Mucosa of descending colon (tissue), 3 donors: ENCODE measurements at regions not wholly inside any gene's neighbourhood (a gene's known extent, or its start where the extent isn't known, plus 50 kb on each side); places are given as distances from the start of the nearest gene placed in this dataset.

Experiments used
- ATAC-seq: fragments of 200-7000 bp; cut with Tn5 transposase; one replicate; pipeline ENCODE4 v1.9.1; 2020; ENCODE audit warnings: mild to moderate bottlenecking, moderate library complexity
- DNase-seq, 3 donors: peaks; one replicate each; pipeline ENCODE4 v3.0.0-alpha.2; 2020
- H3K36me3 ChIP-seq: fragments of 200-600 bp; one replicate; pipeline ENCODE4 v1.8.0; 2021; ENCODE audit warnings: low read depth, mild to moderate bottlenecking
- H3K4me1 ChIP-seq: fragments of 200-600 bp; one replicate; pipeline ENCODE4 v1.8.0; 2021; ENCODE audit warnings: low read depth, mild to moderate bottlenecking
- H3K4me3 ChIP-seq: fragments of 200-600 bp; one replicate; pipeline ENCODE4 v1.8.0; 2021; ENCODE audit warnings: mild to moderate bottlenecking
- H3K9me3 ChIP-seq: fragments of 200-600 bp; one replicate; pipeline ENCODE4 v1.8.0; 2021; ENCODE audit warnings: mild to moderate bottlenecking
- CTCF ChIP-seq: fragments of 200-600 bp; IDR thresholded peaks from one replicate; pipeline ENCODE4 v1.8.0; 2022; ENCODE audit warnings: antibody characterized with exemption, mild to moderate bottlenecking
- intact Hi-C, 2 donors: fragments of 100-400 bp; cut with DNase I in 1 of 2; cut with micrococcal nuclease in 1 of 2; formaldehyde crosslinking; loops; one replicate each; pipeline versions ENCODE4 v1.11.0 to v1.11.1; 2022; cut with DNase I, micrococcal nuclease
- donor health status: DM: no; HTN: no; CAD: no; lungs with moderate emphysema.
- donor health status: DM: no; HTN: no; CAD: no.
- donor health status: DM: no; HTN: yes; CAD: no.

DNA sequence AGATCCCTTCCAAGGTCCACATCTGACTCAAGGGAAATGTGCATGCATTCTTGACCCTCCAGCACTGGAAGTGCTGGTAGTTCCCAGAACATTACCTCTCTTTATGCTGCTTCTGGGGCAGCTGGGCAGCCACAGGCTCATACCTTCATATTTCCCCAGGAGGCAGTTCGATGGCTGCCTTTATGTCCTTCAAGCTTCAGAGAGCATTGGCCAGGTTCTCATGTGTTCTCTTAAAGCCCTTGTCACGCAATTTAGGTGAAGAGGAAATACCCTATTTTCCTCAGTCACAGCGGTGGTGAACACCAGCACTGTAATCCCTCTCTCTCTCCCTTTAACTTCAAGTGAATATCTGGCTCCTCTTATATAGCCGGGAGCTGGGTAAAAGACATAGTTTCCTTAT lies 134.3 kb downstream of the MID1IP1 start:
- TF ChIP-seq CTCF = no peak
- Histone ChIP-seq H3K9me3 (no peaks in the 10 kb centered on the region), H3K4me1 (no peaks in the 10 kb centered on the region), H3K4me3 (no peak overlapping the region), H3K36me3 (no peaks in the 10 kb centered on the region)
- ATAC-seq (no peak), DNase-seq (no peak)
- intact Hi-C loops = no loop called here

DNA sequence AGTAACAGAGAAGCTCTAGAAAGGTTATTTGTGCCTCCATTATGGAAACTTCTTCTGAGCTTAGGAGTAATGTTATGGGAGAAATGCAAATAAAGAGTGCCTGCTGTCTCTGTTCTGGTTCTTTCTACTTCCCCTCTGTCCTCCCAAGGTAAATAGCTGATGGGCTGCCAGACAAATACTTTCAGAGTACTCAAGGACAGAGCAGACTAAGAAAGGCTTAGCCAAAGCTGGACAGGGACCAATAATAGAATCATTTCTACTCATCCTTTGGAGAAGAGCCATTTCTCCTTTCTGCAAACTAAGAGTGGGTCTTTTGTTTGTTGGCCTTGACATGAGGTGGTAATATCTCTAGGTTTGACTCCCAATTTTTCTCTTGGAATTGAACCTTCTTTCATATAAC lies 136.1 kb downstream of the MID1IP1 start:
- DNase-seq = no peak
- no peak for TF ChIP-seq CTCF
- H3K36me3 ChIP-seq = no peaks in the 10 kb centered on the region
- no peaks in the 10 kb centered on the region for H3K4me1 ChIP-seq
- no peak for ATAC-seq
- no peak overlapping the region for H3K4me3 ChIP-seq
- intact Hi-C loops = no loop called here
- H3K9me3 ChIP-seq = no peaks in the 10 kb centered on the region

- DNase-seq (no peak), ATAC-seq (no peak)
- no peak for TF ChIP-seq CTCF
- Histone ChIP-seq H3K36me3 (no peaks in the 10 kb centered on the region), H3K9me3 (no peaks in the 10 kb centered on the region), H3K4me3 (no peak overlapping the region), H3K4me1 (no peaks in the 10 kb centered on the region)
- intact Hi-C loops = no loop called here
Measured at GRCh38 chrX:38937926-38938325, 136.7 kb downstream of the MID1IP1 start.

DNA sequence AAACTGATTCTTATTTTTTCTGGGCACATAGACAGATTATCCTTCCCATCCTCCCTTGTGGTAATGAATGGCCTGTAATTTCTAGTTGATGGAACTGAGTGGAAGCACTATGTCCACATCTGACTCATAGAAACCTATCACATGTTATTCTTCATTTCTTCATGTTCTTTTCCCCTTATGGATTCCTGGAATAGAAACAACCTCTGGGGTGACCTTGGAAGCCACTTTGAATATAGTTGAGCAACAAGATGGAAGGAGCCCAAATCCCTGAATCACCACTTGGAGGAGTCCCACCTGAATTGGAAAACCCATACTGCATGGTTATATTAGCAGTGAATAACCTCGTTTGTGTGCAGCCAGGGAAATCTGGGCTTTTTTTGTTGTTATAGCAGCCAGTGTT lies 137.8 kb downstream of the MID1IP1 start:
- DNase-seq = peak in 1 of 3 donors; percentile 2
- no peak for TF ChIP-seq CTCF
- H3K9me3 ChIP-seq = no peaks in the 10 kb centered on the region
- intact Hi-C loops = no loop called here
- no peak for ATAC-seq
- H3K4me1 ChIP-seq = no peaks in the 10 kb centered on the region
- H3K36me3 ChIP-seq = no peaks in the 10 kb centered on the region
- H3K4me3 ChIP-seq = no peak overlapping the region

DNA sequence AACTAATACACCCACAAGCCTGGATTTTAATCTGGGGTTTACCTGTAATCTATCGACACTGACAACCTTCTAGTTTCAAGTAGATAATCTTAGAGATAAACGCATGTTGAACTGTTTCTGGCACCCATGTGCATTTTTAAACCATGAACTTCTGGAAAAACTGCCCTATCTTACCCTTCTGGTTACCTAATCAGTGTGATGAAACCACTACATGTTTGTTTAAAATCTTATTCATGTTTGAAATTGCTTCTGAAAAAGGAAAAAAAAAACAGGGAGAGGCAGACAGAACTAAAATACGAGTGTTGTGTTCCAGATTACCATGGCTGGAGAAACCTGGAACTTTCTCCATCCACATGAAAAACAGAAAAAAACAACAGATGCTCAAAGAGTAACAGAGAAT lies 139.3 kb downstream of the MID1IP1 start:
- no peak for TF ChIP-seq CTCF
- intact Hi-C loops = no loop called here
- no peaks in the 10 kb centered on the region for H3K9me3 ChIP-seq
- DNase-seq (no peak), ATAC-seq (no peak)
- no peaks in the 10 kb centered on the region for H3K36me3 ChIP-seq
- H3K4me1 ChIP-seq = no peaks in the 10 kb centered on the region
- H3K4me3 ChIP-seq = no peak overlapping the region

- intact Hi-C loops = no loop called here
- TF ChIP-seq CTCF = no peak
- no peak for ATAC-seq
Measured at GRCh38 chrX:38941675-38942074, 140.4 kb downstream of the MID1IP1 start.

More at GRCh38 chrX:38941675-38942074, 140.4 kb downstream of the MID1IP1 start:
- H3K9me3 ChIP-seq = no peaks in the 10 kb centered on the region
- H3K4me3 ChIP-seq = no peak overlapping the region
- DNase-seq = no peak
- no peaks in the 10 kb centered on the region for H3K4me1 ChIP-seq
- no peaks in the 10 kb centered on the region for H3K36me3 ChIP-seq
